GM19351 (cell line): ENCODE measurements at regions not wholly inside any gene's neighbourhood (a gene's known extent, or its start where the extent isn't known, plus 50 kb on each side); places are given as distances from the start of the nearest gene placed in this dataset.
"Not testable (repeated sequence)": the region's sequence is repeated elsewhere in the genome, so short reads cannot be mapped to it uniquely, and the experiment has no call there.

Experiments
- ATAC-seq: cut with Tn5 transposase; IDR thresholded peaks from one replicate; pipeline ENCODE4 v1.9.1; 2021; ENCODE audit warnings: mild to moderate bottlenecking, moderate library complexity; ENCODE audit not compliant: unreplicated experiment

- no peak for ATAC-seq
Measured at GRCh38 chr3:94472511-94472910, 409.6 kb downstream of the NSUN3 start.

- no peak for ATAC-seq
Measured at GRCh38 chr3:94481226-94481898, 418.5 kb downstream of the NSUN3 start.

- ATAC-seq: no peak
Measured at GRCh38 chr3:94482686-94483085, 419.8 kb downstream of the NSUN3 start.

GRCh38 chr3:94483403-94483802 lies 420.5 kb downstream of the NSUN3 start:
- ATAC-seq: no peak

GRCh38 chr3:94494992-94495391 lies 432.1 kb downstream of the NSUN3 start:
- ATAC-seq: no peak

- no peak for ATAC-seq
Measured at GRCh38 chr3:94500146-94500545, 437.3 kb downstream of the NSUN3 start.

GRCh38 chr3:94507354-94507753 lies 444.5 kb downstream of the NSUN3 start:
- ATAC-seq: not testable (repeated sequence)

GRCh38 chr3:94512876-94513275 lies 450.0 kb downstream of the NSUN3 start:
- ATAC-seq: no peak

GRCh38 chr3:94513600-94513999 lies 450.7 kb downstream of the NSUN3 start:
- no peak for ATAC-seq

GRCh38 chr3:94515983-94516382 lies 453.1 kb downstream of the NSUN3 start:
- no peak for ATAC-seq

- ATAC-seq: no peak
Measured at GRCh38 chr3:94520364-94520763, 457.5 kb downstream of the NSUN3 start.

GRCh38 chr3:94522488-94522887 lies 459.6 kb downstream of the NSUN3 start:
- no peak for ATAC-seq

GRCh38 chr3:94524102-94524919 lies 461.4 kb downstream of the NSUN3 start:
- ATAC-seq: no peak

GRCh38 chr3:94525043-94525442 lies 462.2 kb downstream of the NSUN3 start:
- ATAC-seq: no peak

GRCh38 chr3:94529816-94530215 lies 467.0 kb downstream of the NSUN3 start:
- no peak for ATAC-seq

- no peak for ATAC-seq
Measured at GRCh38 chr3:94532951-94533350, 470.1 kb downstream of the NSUN3 start.

GRCh38 chr3:94539937-94540336 lies 477.1 kb downstream of the NSUN3 start:
- no peak for ATAC-seq

- no peak for ATAC-seq
Measured at GRCh38 chr3:94543161-94543560, 480.3 kb downstream of the NSUN3 start.

GRCh38 chr3:94544131-94544789 lies 481.4 kb downstream of the NSUN3 start:
- ATAC-seq: no peak

GRCh38 chr3:94548581-94549316 lies 485.9 kb downstream of the NSUN3 start:
- no peak for ATAC-seq

GRCh38 chr3:94561094-94561493 lies 498.2 kb downstream of the NSUN3 start:
- ATAC-seq: no peak
